Gastrocnemius medialis (tissue), 4 donors: ENCODE measurements at regions not wholly inside any gene's neighbourhood (a gene's known extent, or its start where the extent isn't known, plus 50 kb on each side); places are given as distances from the start of the nearest gene placed in this dataset.

Experiments used
- POLR2A ChIP-seq, 2 donors: fragments of 450-650 bp; IDR thresholded peaks; one replicate each; pipeline ENCODE4 v1.6.1; 2017; ENCODE audit warnings: antibody characterized with exemption in 2 of 2, mild to moderate bottlenecking in 2 of 2, moderate library complexity in 2 of 2
- TF ChIP-seq, protein P1 (sequence below), 5 experiments: fragments of 450-650 bp in 3 of 5; fragments of 200-600 bp in 2 of 5; sonication (generic) in 2 of 5; IDR thresholded peaks in 4 of 5; conservative IDR thresholded peaks in 1 of 5; 1 replicate in 4 of 5; 2 replicates in 1 of 5; pipeline ENCODE4 v1.5.1; 2016 to 2019; ENCODE audit warnings: antibody characterized with exemption in 5 of 5, mild to moderate bottlenecking in 3 of 5, moderate library complexity in 3 of 5

DNA sequence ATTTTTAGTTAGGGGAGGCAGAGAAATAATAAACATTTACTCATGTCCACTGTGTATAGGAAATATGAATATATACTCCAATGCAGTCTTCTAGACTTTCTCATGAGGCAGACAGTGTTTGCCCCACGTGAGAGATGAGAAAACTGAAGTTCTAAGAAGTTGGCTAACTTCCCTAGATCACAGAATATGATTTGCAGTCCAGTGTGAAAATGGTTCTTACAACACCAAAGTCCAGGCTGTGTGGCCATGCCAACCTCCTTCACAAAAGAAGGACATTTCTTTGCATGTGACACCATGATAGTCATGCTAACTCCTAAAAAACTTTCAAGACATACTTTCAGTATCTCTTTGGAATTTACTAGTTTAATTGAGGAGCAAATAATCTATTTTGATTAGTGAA, 143.7 kb downstream of the IRS1 start:
- no peak for TF ChIP-seq POLR2A (IDR thresholded peaks at IDR 0.05)
- TF ChIP-seq, protein P1, sequence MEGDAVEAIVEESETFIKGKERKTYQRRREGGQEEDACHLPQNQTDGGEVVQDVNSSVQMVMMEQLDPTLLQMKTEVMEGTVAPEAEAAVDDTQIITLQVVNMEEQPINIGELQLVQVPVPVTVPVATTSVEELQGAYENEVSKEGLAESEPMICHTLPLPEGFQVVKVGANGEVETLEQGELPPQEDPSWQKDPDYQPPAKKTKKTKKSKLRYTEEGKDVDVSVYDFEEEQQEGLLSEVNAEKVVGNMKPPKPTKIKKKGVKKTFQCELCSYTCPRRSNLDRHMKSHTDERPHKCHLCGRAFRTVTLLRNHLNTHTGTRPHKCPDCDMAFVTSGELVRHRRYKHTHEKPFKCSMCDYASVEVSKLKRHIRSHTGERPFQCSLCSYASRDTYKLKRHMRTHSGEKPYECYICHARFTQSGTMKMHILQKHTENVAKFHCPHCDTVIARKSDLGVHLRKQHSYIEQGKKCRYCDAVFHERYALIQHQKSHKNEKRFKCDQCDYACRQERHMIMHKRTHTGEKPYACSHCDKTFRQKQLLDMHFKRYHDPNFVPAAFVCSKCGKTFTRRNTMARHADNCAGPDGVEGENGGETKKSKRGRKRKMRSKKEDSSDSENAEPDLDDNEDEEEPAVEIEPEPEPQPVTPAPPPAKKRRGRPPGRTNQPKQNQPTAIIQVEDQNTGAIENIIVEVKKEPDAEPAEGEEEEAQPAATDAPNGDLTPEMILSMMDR (IDR thresholded peaks at IDR 0.05 in 4 of 5, conservative IDR thresholded peaks at IDR 0.05 in 1 of 5), result no peak
